GM20431 (cell line): ENCODE measurements at regions not wholly inside any gene's neighbourhood (a gene's known extent, or its start where the extent isn't known, plus 50 kb on each side); places are given as distances from the start of the nearest gene placed in this dataset.

Experiments used
- in situ Hi-C: fragments of 300-500 bp; cut with MseI, MboI; formaldehyde crosslinking; loops from one replicate; pipeline ENCODE4 v1.15.0; 2020; ENCODE audit warnings: low sequenced_read_pairs; ENCODE audit not compliant: unreplicated experiment

DNA sequence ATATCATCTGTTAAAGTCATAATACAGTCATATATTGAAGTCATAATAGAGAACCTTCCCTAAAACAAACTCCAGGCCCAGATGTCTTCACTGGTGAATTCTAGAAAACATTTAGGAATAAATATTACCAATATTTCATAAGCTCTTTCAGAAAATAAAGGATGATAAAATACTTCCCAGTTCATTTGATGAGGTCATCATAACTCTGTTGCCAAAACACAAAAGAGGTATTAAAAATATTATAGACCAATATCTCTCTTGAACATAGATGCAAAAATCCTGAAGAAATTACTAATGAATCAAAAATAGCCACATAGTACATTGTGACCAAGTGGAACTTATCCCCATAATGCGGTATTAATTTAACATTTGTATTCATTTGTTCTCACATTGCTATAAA lies 132.4 kb upstream of the ZP4 start:
- in situ Hi-C loops = no loop called here

DNA sequence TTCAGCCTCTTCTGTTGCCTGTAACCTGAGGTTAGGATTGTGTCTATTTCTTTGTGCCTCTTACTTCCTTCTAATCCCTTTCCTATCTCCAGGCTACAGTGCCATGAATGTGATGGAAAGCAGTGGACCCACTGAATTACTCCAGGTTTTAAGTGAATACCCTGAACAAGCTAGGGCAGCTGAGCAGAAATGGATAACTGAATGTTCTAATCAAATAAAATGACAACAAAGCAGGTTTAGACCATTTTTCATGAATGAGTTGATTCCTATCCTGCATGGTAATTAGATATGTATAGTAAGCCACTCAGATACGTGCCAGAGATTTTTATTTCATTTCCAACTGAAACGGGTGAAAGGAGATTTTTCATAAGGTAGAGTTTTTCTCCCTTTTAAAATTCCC lies 127.5 kb upstream of the ZP4 start:
- in situ Hi-C loops = no loop called here

DNA sequence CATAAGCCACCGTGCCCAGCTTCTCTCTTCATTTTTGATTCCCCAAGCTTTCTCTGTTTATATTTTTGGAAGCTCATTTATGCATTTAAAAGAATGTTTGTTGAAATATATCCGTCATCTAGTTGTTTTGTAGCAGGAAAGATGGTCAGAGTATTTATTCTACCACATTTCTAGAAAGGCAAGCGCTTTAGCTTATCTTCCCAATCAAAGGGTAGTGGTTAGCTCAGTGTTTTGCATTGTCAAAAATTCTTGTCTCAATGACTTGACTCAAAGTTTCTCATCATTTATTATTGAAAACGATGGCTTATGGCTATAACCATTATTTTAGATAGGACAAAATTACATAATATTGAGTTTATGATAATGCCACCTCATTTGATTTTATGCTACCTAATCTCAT lies 116.1 kb upstream of the ZP4 start:
- in situ Hi-C loops = no loop called here

DNA sequence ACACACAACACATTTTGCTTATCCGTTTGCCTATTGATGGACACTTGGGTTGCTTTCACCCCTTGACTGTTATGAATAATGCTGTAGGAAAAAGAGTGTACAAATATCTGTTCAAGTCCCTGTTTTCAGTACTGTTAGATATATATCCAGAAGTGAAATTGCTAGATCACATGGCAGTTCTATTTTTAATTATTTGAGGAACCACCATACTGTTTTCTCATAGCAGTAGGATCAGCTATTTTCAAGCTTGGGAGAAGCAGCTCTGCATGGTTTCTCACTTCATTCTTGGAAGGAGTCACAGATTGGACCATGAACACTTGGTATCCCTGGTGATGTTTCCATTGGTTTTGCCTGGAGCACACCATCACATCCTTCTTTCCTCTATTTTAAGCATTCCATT lies 114.4 kb upstream of the ZP4 start:
- in situ Hi-C loops = no loop called here

DNA sequence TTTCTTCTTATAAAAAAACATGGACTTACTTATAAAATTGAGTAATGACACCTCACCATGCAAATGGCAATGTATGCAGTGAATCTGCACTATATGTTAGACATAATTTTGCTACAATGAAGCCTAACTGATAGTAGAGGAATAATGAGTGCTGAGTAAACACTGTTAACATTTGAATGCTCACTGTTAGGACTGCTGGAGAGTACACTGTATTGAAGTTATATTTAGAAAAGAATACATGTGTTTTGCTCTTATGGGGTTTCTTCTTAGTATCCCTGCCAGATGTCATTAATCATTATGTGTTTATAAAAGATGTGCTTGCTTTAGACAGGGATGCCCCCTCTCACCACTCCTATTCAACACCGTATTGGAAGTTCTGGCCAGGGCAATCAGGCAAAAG lies 111.1 kb upstream of the ZP4 start:
- in situ Hi-C loops = no loop called here

DNA sequence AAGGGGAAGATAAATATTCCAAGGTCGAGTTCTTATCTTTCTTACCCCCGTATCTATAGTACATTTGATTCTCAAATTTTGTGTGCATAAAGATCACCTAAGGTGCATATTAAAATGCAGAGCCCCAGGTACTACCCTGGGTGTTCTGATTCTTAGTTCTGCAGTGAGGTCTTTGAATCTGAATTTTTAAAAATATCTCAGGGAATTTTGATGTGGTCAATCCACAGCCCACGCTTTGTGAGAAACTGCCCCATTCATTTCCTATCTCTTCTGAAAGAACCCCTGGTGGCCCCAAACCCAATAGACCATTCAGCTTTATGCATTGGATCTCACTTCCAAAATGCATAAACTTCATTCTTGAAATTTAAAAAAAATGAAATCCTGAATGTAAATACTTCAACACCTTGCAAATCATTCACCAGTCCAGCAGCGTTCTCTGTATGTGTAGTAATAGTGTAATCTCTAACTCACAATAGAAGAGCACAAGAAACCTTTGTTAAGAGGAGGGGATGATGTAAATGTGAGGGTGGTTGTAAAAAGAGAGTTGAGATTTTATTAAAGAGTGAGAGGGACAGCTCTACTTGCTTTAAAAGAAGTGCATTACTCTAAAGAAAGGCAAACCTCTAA lies 108.8 kb upstream of the ZP4 start:
- in situ Hi-C loops = no loop called here

DNA sequence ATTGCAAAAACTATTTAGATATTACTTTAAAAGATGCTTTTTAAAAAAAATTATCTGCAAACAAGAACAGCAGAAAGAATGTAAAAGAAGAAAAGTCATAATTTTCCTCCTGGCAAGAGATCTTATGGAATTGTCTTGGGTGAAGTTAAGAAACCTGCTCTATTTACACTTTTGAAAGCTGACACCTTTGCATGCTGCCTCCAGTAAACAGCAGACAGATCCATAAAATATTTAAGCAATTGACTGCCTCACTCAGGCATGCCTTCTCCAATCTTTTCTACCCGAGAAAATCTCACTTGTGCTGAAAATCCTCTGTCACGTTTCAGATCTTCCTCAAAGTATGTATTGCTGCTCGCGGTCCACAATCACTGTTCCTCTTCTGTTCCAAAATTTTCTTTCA lies 107.9 kb upstream of the ZP4 start:
- in situ Hi-C loops = no loop called here

DNA sequence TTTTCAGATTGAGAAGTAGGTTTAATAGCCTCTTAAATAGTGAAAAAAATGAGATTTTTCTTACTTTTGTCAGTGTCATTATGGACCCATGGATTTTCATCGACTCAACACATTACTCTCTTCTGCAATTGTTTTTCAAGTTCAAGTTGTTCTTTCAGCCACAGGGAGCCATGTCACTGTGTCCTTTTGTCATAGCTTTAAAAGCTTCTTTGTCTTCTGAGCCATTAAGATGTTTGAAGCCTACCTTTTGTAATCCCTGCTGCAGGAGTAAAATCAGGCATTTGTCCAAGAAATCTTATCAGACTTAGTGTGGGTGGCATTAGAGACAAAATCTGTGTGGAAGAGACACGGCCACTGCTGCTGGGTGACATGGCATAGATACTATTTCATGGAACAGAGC lies 92.8 kb upstream of the ZP4 start:
- in situ Hi-C loops = no loop called here

DNA sequence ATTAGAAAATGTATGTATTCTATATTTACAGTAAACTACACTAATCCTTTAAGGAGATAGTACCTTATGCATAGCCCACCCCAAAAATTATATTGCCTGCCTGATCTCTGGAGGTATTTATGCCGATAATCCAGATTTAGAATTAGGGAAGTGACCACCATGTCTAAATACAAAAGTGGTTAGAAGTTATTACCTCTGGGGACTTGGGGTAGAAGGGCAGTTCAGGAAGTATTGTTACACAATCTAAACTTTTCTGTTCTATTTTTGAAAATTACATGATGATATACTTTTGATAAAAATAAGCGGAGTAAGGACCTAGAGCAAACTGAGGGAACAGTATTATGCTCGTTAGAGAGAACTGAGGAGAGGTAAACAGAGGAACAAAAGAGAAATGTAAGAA lies 90.5 kb upstream of the ZP4 start:
- in situ Hi-C loops = no loop called here

DNA sequence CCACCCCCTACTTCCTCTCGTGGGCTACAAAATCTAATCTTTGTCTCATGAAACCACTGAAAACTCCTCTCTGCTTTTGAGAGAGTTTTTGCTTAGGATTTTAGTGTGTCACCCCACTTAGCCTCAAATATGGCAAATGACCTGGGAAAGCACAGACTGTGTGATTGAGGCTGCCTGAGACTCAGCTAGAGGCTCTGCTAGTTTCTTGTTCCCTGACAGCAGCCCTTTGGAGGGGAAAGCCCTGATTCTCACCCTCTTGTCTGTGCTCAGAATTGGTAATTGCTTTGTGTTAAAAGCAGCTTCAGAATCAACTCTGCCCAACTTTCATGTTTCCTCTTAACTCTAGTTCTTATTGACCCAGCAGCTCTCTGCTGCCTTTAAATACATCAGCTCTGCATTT lies 85.6 kb upstream of the ZP4 start:
- in situ Hi-C loops = no loop called here

DNA sequence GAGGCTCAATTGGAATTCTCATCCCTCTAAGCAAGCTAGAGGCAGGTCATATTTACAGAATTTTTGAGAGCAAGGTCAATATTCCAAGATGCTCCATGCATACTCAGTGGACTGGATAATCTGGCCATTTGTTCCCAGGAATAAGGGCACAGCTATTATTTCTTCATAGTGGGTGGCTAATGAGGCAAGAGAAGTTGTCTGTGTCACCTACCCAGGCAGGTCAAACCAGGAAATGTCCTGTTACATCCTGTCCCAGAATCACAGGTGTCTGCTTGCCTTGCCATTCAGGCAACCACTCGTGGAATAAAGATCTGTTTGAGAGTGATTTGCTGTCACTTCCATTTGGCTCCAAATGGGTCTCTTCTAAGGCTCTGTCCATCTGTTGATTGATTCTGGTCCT lies 85.2 kb upstream of the ZP4 start:
- in situ Hi-C loops = no loop called here

DNA sequence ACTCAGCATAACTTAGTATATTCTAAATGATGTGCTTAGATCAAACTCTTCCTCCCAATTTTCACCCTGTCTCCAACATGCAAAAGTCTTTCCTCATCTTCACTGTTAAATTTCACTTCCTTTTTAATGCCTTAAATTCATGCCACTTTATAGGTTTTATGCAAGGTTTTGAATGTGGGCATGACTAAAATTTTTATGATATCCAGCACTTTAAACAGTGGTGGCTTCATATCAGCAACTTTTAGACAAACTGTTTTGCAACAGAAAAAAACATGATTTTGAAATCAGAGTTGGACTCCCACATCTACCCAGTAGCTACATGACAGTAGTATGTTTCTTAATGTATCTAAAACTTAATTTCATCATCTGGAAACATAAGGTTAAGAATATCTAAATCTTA lies 84.7 kb upstream of the ZP4 start:
- in situ Hi-C loops = no loop called here

DNA sequence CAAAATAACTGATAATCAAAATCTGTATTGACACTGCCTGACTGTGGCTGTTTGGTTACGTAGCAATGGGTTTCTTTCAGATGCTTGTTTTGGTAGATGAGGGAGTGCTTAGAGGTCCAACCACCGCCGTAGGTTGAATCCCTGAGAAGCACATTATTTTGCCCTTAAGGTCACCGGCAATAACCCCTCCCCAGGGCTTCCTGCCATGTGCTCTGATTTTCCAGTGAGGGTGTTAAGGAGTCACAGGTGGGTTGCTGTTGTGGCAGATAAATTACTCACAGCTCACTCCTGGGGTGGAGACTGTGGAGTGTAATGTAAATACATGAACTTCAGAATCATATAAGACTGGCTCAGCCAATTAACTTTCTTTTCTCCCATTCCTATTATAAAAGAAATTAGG lies 81.5 kb upstream of the ZP4 start:
- in situ Hi-C loops = no loop called here

DNA sequence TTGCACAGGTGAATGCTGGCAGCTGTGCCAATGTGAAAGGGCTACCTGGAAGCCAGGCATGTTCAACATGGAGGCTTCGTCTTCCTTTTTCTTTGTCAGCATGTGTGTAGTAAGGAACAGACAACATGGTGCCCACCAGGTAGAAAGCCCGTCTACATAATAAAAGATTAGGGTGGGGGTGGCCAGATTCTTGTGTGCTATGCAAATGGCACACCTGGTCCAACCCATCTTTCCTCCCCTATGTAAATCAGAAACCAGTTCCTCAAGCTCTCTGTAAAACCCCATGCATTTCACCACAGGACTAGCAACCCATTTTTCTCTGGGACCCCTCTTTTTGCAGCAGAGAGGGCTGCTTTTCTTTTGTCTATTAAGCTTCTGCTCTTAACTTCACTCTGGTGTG lies 72.3 kb upstream of the ZP4 start:
- in situ Hi-C loops = no loop called here

DNA sequence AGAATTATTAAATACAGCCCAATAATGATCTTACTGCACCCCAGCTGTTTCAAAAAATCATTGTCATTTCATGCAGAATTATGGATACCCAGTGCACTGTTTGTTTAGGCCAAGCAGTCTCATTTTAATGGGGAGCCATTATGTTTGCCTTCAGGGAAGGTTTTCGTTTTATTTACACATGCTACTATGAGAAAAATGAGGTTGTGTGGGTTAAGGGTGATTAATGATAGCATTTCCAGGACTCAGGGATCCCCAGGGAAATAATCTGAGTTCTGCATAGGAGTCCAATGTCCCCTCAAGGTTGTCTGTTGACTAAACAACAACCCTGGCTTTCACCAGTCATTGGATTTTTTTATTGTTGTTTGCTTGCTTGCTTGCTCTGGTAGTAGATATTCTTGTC lies 71.0 kb upstream of the ZP4 start:
- in situ Hi-C loops = no loop called here

DNA sequence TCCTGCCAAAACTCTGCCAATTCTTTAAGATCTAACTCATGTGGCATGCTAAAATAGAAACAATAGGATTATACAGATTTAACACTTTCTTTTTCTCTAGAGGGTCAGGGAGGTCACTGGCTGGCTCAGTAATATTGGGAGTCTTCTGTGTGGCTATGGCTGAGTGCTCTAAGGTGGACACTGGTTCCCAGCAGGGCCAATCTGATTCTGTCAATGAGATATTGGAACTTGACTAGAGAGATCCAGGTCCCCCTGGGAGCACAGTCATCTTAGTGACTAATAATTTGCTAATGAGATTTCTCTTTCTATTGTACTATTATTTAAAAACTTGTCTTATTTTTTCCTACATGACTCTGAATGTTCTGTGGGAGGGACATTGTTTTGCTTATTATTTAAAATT lies 69.1 kb upstream of the ZP4 start:
- in situ Hi-C loops = no loop called here

DNA sequence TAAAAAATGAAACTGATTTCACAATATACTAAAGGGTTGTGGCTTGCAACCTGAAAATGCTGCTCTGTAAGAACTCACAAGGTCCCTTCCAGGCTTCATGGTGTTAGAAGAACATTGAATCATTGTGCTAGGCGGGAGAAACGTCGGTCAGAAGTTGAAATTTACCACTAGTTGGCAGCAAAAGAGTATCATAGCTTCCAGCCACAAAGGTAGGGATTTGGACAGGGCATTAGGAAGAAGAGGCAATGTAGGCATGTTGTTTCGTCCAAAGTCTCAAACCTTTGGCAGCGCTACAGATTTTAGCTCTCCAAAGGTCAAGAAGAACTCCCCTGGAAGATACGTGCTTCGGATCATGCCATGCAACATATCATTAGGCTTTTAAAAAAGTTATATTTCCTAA lies 62.5 kb upstream of the ZP4 start:
- in situ Hi-C loops = no loop called here
